ENCODE measurements at regions not wholly inside any gene's neighbourhood (a gene's known extent, or its start where the extent isn't known, plus 50 kb on each side); places are given as distances from the start of the nearest gene placed in this dataset.
"Not testable (repeated sequence)": the region's sequence is repeated elsewhere in the genome, so short reads cannot be mapped to it uniquely, and the experiment has no call there.

GRCh38 chr5:98158440-98158839 lies 615.0 kb upstream of the RGMB start:
- DNase-seq = no peak

GRCh38 chr5:98163796-98164493 lies 609.5 kb upstream of the RGMB start:
- no peak for DNase-seq

- DNase-seq = no peak
These were observed 604.6 kb upstream of the RGMB start for GRCh38 chr5:98168871-98169270.

GRCh38 chr5:98170994-98171393 lies 602.5 kb upstream of the RGMB start:
- no peak for DNase-seq

GRCh38 chr5:98173334-98173733 lies 600.1 kb upstream of the RGMB start:
- no peak for DNase-seq

- no peak for DNase-seq
These were observed 598.0 kb upstream of the RGMB start for GRCh38 chr5:98175474-98175873.

- DNase-seq = no peak
These were observed 593.4 kb upstream of the RGMB start for GRCh38 chr5:98179791-98180755.

GRCh38 chr5:98186128-98186527 lies 587.3 kb upstream of the RGMB start:
- DNase-seq = no peak

GRCh38 chr5:98187945-98188344 lies 585.5 kb upstream of the RGMB start:
- no peak for DNase-seq

GRCh38 chr5:98190344-98190743 lies 583.1 kb upstream of the RGMB start:
- DNase-seq = not testable (repeated sequence)

GRCh38 chr5:98193921-98194760 lies 579.3 kb upstream of the RGMB start:
- no peak for DNase-seq

GRCh38 chr5:98200726-98201541 lies 572.5 kb upstream of the RGMB start:
- no peak for DNase-seq

GRCh38 chr5:98204798-98205197 lies 568.7 kb upstream of the RGMB start:
- DNase-seq = no peak

- DNase-seq = no peak
These were observed 567.6 kb upstream of the RGMB start for GRCh38 chr5:98205691-98206461.

- no peak for DNase-seq
These were observed 566.9 kb upstream of the RGMB start for GRCh38 chr5:98206566-98206965.

- DNase-seq = no peak
These were observed 564.0 kb upstream of the RGMB start for GRCh38 chr5:98209418-98209817.

- DNase-seq = peak; percentile 80
These were observed 559.0 kb upstream of the RGMB start for GRCh38 chr5:98214240-98215051.

GRCh38 chr5:98217138-98217537 lies 556.3 kb upstream of the RGMB start:
- no peak for DNase-seq

- DNase-seq = no peak
These were observed 554.6 kb upstream of the RGMB start for GRCh38 chr5:98218838-98219237.

GRCh38 chr5:98227489-98227888 lies 546.0 kb upstream of the RGMB start:
- no peak for DNase-seq

GRCh38 chr5:98231089-98231488 lies 542.4 kb upstream of the RGMB start:
- DNase-seq = no peak
